Nucleus accumbens (tissue), 56 donors: ENCODE measurements at regions not wholly inside any gene's neighbourhood (a gene's known extent, or its start where the extent isn't known, plus 50 kb on each side); places are given as distances from the start of the nearest gene placed in this dataset.
"Not testable (repeated sequence)": the region's sequence is repeated elsewhere in the genome, so short reads cannot be mapped to it uniquely, and the experiment has no call there.

Experiments used
- DNase-seq, 56 donors: peaks; one replicate each; lab custom pipeline; 2025; lab: John Stamatoyannopoulos, UW

GRCh38 chr11:27244900-27245299 is 118.1 kb downstream of the CCDC34 start:
- DNase-seq = no peak

- no peak for DNase-seq
Measured at GRCh38 chr11:27242591-27242990, 120.4 kb downstream of the CCDC34 start.

DNA sequence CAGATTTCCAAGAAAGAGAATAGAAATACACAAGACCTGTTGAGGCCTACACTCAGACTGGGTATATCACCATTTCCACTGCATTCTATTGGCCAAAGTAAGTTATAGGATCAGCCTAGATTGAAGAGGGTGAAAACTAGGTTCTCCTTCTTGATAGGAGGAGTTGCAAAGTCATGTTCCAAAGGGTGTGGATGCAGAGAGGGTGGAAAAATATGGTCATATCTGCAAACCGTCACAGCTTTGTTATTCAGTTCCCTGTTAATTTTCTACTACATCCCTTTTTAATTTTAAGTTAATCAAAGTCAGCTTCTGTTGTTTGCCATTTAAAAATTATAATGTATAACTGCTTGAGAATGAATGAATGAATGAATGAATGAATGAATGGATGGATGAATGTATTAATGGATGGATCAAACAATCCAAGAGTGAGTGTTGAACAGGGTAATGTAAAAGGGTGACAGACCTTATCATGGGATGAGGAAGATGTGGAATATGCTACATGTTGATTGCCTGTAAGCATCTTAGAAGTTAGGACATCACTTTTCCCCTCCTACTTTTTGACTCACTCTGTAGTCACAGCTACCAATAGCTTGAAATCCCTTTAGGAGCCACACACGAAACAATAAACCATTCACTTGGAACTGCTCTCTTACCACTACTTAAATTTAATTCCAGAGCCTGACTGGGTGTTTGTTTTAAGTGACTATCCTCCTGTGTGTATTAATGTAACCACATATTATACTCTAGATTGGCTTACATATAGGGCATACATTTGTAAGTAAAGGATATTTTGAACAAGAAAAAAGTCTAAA is 121.5 kb downstream of the CCDC34 start:
- no peak for DNase-seq

- DNase-seq = no peak
Measured at GRCh38 chr11:27239305-27239942, 123.6 kb downstream of the CCDC34 start.

GRCh38 chr11:27238811-27239210 is 124.2 kb downstream of the CCDC34 start:
- DNase-seq = no peak

DNA sequence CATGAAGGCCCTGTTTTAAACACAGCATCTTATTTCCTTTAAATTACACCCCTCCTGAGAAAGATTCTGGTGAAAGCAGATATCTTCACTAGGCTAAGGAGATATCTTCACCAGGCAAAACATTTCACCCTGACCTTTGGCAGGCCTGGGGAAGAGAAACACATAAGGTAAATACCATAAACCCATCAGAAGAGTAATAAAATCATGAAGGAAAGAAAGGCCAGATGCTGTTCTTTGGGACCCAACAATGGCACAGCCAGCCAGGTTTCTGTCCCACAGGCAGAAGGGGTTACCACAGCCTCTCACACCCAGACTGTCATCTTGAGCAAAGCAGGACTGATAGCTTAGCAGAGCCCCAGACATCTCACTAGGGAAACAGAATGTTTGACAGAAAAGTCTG is 125.4 kb downstream of the CCDC34 start:
- DNase-seq = no peak

- DNase-seq = no peak
Measured at GRCh38 chr11:27234961-27235360, 128.1 kb downstream of the CCDC34 start.

GRCh38 chr11:27234043-27234668 is 128.9 kb downstream of the CCDC34 start:
- peak in 2 of 56 donors; percentile 1 to 10 for DNase-seq

GRCh38 chr11:27233654-27234042 is 129.4 kb downstream of the CCDC34 start:
- DNase-seq = peak in 1 of 56 donors; percentile 3

GRCh38 chr11:27231530-27231929 is 131.5 kb downstream of the CCDC34 start:
- DNase-seq = no peak

DNA sequence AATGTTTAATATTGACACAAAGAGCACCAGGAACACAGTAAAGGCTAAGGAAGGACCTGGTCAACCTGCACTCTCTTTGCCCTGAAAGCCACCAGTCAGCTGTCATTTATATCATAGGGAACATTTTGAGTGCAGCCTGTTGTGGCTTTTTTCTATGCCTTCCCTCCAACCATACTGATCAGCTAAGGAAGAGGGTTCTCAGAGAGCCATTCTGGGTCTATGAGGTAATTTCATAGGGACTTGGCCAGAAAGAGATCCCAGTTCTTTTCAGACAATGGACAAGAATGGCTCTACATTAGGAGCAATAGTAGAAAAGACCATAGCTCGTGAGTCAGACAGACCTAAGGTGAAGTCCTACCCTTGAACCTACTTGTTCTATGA is 132.8 kb downstream of the CCDC34 start:
- DNase-seq = no peak

DNA sequence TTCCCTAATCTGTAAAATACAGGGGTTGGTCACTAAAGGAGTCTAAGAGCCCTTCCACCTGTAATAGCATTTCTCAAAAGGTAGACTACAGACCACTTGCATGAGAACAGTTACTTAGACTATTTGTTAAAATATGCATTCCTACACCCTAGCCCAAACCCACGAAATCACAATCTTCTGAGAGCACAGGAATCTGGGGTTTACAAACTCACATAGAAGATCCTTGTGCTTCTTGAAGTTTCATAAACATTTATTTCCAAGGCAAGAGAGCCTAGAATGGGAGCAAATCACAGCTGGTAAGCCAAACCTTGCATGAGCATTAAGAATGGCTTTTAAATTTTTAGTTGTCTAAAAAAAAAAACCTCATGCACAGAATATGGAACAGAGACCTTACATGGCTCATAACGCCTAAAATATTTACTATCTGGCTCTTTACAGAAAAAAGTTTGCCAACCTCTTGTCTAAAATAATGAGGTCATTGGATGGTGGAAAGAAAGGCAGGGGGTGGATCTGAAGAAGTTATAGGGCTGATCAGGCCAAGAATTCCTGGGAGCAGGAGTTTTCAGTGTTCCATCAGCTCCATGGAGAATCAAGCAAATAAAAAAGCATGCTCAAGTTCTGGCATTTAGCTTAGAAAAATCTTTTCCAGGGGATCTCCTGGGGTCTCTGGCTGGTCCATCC is 133.4 kb downstream of the CCDC34 start:
- no peak for DNase-seq

- no peak for DNase-seq
Measured at GRCh38 chr11:27228906-27229290, 134.1 kb downstream of the CCDC34 start.

GRCh38 chr11:27228232-27228905 is 134.6 kb downstream of the CCDC34 start:
- DNase-seq = no peak

- no peak for DNase-seq
Measured at GRCh38 chr11:27227736-27228135, 135.3 kb downstream of the CCDC34 start.

DNA sequence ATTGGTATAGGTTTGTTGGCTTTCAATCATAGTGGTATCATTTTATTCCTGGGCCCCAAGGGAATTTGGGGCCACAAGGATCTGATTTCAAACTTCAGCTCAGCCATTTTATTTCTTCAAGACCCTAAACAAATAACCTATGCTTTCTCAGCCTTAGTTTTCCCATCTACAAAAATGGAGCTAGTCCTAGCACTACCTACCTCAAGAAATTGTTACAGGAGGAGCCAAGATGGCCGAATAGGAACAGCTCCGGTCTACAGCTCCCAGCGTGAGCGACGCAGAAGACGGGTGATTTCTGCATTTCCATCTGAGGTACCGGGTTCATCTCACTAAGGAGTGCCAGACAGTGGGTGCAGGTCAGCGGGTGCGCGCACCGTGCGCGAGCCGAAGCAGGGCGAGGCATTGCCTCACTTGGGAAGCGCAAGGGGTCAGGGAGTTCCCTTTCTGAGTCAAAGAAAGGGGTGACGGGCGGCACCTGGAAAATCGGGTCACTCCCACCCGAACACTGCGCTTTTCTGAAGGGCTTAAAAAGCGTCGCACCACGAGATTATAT is 143.5 kb downstream of the CCDC34 start:
- DNase-seq = not testable (repeated sequence)

- no peak for DNase-seq
Measured at GRCh38 chr11:27218421-27219038, 144.5 kb downstream of the CCDC34 start.

- DNase-seq = no peak
Measured at GRCh38 chr11:27217948-27218420, 145.0 kb downstream of the CCDC34 start.

GRCh38 chr11:27217496-27217895 is 145.5 kb downstream of the CCDC34 start:
- DNase-seq = no peak
